Erythroblast (primary cell): ENCODE measurements at regions not wholly inside any gene's neighbourhood (a gene's known extent, or its start where the extent isn't known, plus 50 kb on each side); places are given as distances from the start of the nearest gene placed in this dataset.

Source experiments
- GATA1 ChIP-seq: IDR thresholded peaks from 2 replicates; pipeline ENCODE4 v1.6.1; 2011; ENCODE audit warnings: low read depth, mild to moderate bottlenecking, control low read depth, low read length, moderate library complexity
- POLR2A ChIP-seq: IDR thresholded peaks from 2 replicates; pipeline ENCODE4 v1.6.1; 2011; ENCODE audit warnings: mild to moderate bottlenecking, low read length

DNA sequence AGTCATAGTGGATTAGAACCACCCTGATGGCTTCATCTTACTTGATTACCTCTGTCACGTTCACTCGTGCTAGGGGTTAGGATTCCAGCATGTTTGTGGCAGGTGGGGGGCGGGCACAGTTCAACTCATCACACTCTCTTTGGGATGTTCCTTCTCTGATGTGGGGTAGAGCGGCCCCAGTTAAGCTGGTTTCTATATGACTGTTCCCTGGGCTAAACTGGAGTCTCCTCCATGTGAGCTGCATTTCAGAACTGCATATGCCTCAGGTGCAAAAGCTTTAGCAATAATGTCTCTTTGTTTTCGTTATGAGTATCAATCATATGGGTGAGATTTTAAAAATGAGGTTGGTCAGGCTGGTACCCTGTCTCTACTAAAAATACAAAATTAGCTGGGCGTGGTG lies 393.2 kb downstream of the RPS6KC1 start:
- TF ChIP-seq POLR2A = no peak
- TF ChIP-seq GATA1 = no peak
